Coronary artery (tissue), 2 donors: ENCODE measurements at regions not wholly inside any gene's neighbourhood (a gene's known extent, or its start where the extent isn't known, plus 50 kb on each side); places are given as distances from the start of the nearest gene placed in this dataset.

Experiments
- DNase-seq: peaks from one replicate; pipeline ENCODE4 v3.0.0-alpha.2; 2017; ENCODE audit warnings: low spot score
- H3K27ac ChIP-seq, 2 donors: fragments of 200-600 bp; sonication (generic); one replicate each; pipeline ENCODE4 v1.5.1; 2016 to 2019
- H3K4me3 ChIP-seq: fragments of 200-600 bp; sonication (generic); 2 replicates; pipeline ENCODE4 v1.5.1; 2016; ENCODE audit warnings: mild to moderate bottlenecking, moderate library complexity
- CTCF ChIP-seq: fragments of 200-600 bp; sonication (generic); IDR thresholded peaks from one replicate; pipeline ENCODE4 v1.5.1; 2019; ENCODE audit warnings: antibody characterized with exemption

DNA sequence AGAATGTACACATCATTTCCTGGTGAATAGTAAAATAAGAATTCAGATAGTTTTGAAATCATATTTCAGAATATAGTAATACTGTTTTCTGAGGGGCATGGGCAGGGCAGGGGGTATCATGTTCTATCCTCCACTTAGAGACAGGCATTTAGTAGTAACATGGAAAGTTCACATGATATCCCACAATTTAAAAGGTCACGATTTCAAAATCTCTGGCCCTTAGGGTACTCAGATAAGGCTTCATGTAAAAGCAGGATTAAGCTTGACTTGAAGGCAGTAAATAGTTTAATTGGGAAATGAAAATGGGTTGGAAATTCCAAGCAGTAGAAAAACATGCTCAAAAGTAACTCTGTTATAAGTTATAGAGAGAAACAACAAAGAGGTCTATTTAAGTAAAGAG lies 353.2 kb upstream of the AGTR1 start:
- no peak for DNase-seq
- H3K27ac ChIP-seq, result no peak overlapping the region
- no peak overlapping the region for H3K4me3 ChIP-seq
- TF ChIP-seq CTCF, result no peak

GRCh38 chr3:148360051-148360450 lies 337.7 kb upstream of the AGTR1 start:
- no peak overlapping the region for H3K27ac ChIP-seq
- H3K4me3 ChIP-seq, result no peak overlapping the region
- DNase-seq, result no peak
- TF ChIP-seq CTCF, result no peak

DNA sequence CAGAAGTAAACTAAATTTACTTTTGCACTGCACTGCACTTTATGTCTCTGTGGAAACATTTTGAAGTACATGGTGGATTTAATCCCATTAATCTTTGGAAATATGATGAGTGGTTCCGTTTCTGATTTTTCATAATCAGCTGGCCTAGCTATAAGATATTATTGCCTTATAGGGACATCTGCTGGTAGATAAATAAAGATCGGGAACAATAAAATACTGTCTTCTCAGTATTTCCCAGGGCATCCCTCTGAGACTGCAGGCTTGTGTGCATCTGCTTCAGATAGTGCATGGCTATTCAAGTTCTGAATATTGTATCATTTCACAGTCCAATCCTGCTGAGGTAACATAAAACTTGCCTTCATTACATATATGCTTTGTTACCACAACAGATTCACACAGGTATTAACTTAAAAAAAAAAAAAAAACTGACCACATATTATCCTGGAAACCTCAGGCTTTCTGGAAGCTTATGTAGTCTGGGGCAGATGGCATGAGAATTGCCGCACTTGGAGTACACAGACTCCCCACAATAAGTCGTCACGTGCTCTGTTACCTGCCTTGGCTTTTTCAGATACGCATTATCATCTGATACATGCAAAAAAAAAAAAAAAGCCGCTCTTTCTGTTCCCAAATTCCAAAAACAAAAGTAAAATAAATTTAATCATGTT lies 330.8 kb upstream of the AGTR1 start:
- H3K27ac ChIP-seq, result no peak overlapping the region
- TF ChIP-seq CTCF, result no peak
- DNase-seq, result no peak
- no peak overlapping the region for H3K4me3 ChIP-seq

DNA sequence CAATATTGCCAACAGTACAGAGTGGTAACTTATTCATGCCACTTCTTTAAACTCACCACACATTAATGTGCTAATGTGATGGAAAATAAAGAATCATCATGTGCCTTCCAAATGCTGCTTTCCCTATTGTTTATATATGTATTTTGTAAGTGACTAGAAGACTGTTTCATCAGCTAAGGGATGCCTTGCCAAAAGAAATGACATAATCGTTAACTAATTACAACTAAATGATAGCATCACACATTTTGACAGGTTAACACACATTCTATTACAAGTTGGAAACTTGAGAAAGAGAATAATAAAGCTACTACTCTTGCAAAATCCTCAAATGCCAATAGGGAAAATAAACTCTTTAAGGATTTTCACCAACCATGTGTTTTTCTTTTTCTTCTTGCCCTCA lies 329.9 kb upstream of the AGTR1 start:
- no peak for DNase-seq
- no peak overlapping the region for H3K27ac ChIP-seq
- no peak for TF ChIP-seq CTCF
- H3K4me3 ChIP-seq, result no peak overlapping the region

DNA sequence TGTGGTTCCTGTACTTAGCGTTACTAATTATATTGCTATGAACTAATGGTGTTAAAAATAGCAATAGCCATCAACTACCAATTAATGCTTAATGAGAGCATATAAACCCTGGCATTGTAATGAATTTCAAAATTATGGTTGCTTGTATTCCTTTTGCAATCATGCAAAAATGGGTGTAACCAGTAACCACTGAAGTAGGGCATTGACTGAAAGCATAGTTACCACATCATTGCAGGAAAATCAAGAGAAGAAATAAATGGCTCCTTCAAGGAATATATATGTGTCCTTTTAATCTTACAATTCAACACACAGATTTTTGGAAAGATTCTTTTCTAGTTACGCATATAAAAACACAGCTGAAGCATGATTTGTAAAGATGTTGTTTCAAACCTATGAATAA lies 328.3 kb upstream of the AGTR1 start:
- no peak for DNase-seq
- TF ChIP-seq CTCF, result no peak
- no peak overlapping the region for H3K27ac ChIP-seq
- no peak overlapping the region for H3K4me3 ChIP-seq

DNA sequence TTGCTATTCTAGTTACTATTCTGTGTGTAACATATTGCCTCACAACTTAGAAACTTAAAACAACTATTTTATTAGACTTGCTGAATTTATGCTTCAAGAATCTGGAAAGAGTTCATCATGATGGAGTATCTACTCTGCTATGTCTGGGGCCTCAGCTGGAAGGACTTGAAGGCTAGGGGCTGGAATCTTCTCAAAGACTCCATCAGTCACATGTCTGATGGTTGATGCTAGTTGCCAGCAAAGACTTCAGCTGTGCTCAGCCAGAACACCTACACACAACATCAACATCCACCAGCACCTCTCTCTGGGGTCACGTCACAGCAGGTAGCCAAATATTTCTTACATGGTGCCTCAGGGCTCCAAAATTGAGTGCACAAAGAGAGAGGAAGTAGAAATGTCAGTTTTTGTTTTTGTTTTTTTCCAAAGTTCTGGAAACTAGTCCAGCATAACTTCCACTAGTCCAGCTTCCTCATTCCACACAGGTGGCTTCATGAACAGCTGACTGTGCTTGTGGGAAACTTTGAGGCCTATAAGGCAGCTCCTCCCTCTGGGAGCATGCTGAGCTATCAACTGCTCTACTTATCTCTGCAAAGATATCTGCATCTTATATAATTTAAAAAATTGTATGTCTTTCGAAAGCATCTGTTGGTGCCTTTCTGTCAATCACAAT lies 325.4 kb upstream of the AGTR1 start:
- TF ChIP-seq CTCF, result no peak
- H3K27ac ChIP-seq, result no peak overlapping the region
- no peak overlapping the region for H3K4me3 ChIP-seq
- DNase-seq, result no peak

DNA sequence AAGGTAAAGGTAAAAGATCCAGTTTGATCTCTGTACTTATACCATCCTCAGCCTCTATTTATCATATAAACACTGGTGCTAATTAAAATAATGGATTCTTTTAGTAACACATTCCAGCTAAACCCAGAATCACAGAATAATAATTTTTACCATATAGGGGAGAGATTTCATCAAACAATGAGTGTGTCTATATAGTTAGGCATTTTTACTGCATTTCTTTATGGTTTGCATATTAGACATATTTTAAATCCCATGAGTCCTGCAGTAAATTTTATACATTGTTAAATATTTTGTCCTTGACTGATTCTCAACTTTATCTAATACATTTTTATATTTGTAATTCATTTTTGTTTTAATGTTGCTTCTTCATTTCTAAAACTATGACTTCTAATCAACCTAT lies 323.7 kb upstream of the AGTR1 start:
- TF ChIP-seq CTCF, result no peak
- no peak overlapping the region for H3K27ac ChIP-seq
- no peak for DNase-seq
- no peak overlapping the region for H3K4me3 ChIP-seq
